HepG2 (cell line): ENCODE measurements at regions not wholly inside any gene's neighbourhood (a gene's known extent, or its start where the extent isn't known, plus 50 kb on each side); places are given as distances from the start of the nearest gene placed in this dataset.

Source experiments
- CEBPB ChIP-seq: IDR thresholded peaks from 2 replicates; pipeline ENCODE4 v1.6.1; 2011; ENCODE audit warnings: low read depth, low read length, improper control_type of control experiment, borderline replicate concordance
- CREB3 ChIP-seq: sonication (generic); formaldehyde crosslinking; IDR thresholded peaks from 2 replicates; pipeline ENCODE4 v1.5.0; 2020; ENCODE audit warnings: missing genetic modification reagents
- CTCF ChIP-seq: sonication (generic); formaldehyde crosslinking; IDR thresholded peaks from 2 replicates; pipeline ENCODE4 v1.5.0; 2020; ENCODE audit warnings: mild to moderate bottlenecking, missing genetic modification reagents, moderate library complexity
- EP300 ChIP-seq, 3 experiments: sonication (generic) in 1 of 3; formaldehyde crosslinking in 1 of 3; IDR thresholded peaks; 2 replicates each; pipeline versions ENCODE4 v1.5.1 to v1.6.1; 2011 to 2020; ENCODE audit warnings: low read depth in 2 of 3, low read length in 2 of 3, borderline replicate concordance in 1 of 3, improper control_type of control experiment in 1 of 3, mild to moderate bottlenecking in 1 of 3, missing genetic modification reagents in 1 of 3, moderate library complexity in 1 of 3
- FOXP1 ChIP-seq, 2 experiments: fragments of 450-650 bp in 1 of 2; IDR thresholded peaks; 2 replicates each; pipeline ENCODE4 v1.6.1; 2017 to 2018; ENCODE audit warnings: antibody characterized with exemption in 1 of 2
- MED8 ChIP-seq: sonication (generic); formaldehyde crosslinking; IDR thresholded peaks from 2 replicates; pipeline ENCODE4 v1.8.1; 2023; ENCODE audit warnings: mild to moderate bottlenecking, missing genetic modification reagents; ENCODE audit not compliant: insufficient replicate concordance
- MXI1 ChIP-seq: IDR thresholded peaks from 3 replicates; pipeline ENCODE4 v1.6.1; 2012; ENCODE audit warnings: low read depth, low read length, inconsistent platforms, borderline replicate concordance
- RXRB ChIP-seq: IDR thresholded peaks from 2 replicates; pipeline ENCODE4 v1.6.1; 2016; ENCODE audit warnings: borderline replicate concordance, missing genetic modification reagents, missing compliant biosample characterization
- TIGD3 ChIP-seq: sonication (generic); formaldehyde crosslinking; IDR thresholded peaks from 2 replicates; pipeline ENCODE4 v1.5.1; 2020; ENCODE audit warnings: mild to moderate bottlenecking, missing genetic modification reagents, borderline replicate concordance
- ZBTB21 ChIP-seq: sonication (generic); formaldehyde crosslinking; IDR thresholded peaks from 2 replicates; pipeline ENCODE4 v1.4.0; 2020; ENCODE audit warnings: missing genetic modification reagents
- ZBTB25 ChIP-seq: IDR thresholded peaks from 2 replicates; pipeline ENCODE4 v1.6.1; 2018; ENCODE audit warnings: missing genetic modification reagents
- ZNF614 ChIP-seq: IDR thresholded peaks from 2 replicates; pipeline ENCODE4 v1.6.1; 2018; ENCODE audit warnings: missing biosample characterization, missing genetic modification reagents, inconsistent platforms, borderline replicate concordance

GRCh38 chr10:3902054-3902808, 117.2 kb upstream of the KLF6 start (continued):
- TF ChIP-seq CREB3 (no peak), TIGD3 (no peak), CEBPB (peak; percentile 76), FOXP1 (IDR thresholded peaks at IDR 0.05) (no peak), FOXP1 (CRISPR knock-in tag; IDR thresholded peaks at IDR 0.05) (0 out of 2 replicates have a peak, but pooled peaks have one; percentile 22), ZBTB25 (no peak), ZNF614 (CRISPR knock-in tag) (no peak), CTCF (CRISPR knock-in tag) (0 out of 2 replicates have a peak, but pooled peaks have one; percentile 14), EP300 (IDR thresholded peaks at IDR 0.05; ENCODE audit: low read depth in 2 of 2, low read length in 2 of 2) (peak in 1 of 2 experiments; percentile 32; a peak in 1 of 4 replicates), EP300 (CRISPR knock-in tag; IDR thresholded peaks at IDR 0.05; ENCODE audit: borderline replicate concordance) (no peak), MED8 (CRISPR knock-in tag) (no peak), MXI1 (0 out of 3 replicates have a peak, but pooled peaks have one; percentile 15), ZBTB21 (CRISPR knock-in tag) (peak; percentile 47; the same call in 1 of the 2 replicates), RXRB (CRISPR knock-in tag) (peak; percentile 48; the same call in 1 of the 2 replicates)
